ENCODE measurements at regions not wholly inside any gene's neighbourhood (a gene's known extent, or its start where the extent isn't known, plus 50 kb on each side); places are given as distances from the start of the nearest gene placed in this dataset.

DNA sequence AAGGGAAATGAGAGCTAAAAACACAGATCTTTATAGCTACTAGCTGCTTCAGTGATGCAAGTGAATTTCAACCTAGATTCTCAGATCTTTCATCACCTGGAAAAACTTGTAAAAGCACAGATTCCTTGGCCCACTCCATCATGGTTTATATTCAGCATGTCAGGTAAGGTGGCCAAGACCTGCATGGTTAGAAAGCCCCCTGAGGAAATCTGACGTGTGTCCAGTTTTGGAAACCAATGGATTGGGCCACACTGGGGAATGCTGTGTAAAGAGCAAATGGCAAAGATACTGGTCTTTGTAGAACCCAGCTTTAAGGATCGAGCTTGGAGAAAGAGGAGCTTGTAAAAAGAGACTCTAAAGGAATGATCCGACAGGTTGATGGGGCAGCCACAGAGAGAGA lies 397.0 kb upstream of the ARRDC4 start:
- DNase-seq: no peak

DNA sequence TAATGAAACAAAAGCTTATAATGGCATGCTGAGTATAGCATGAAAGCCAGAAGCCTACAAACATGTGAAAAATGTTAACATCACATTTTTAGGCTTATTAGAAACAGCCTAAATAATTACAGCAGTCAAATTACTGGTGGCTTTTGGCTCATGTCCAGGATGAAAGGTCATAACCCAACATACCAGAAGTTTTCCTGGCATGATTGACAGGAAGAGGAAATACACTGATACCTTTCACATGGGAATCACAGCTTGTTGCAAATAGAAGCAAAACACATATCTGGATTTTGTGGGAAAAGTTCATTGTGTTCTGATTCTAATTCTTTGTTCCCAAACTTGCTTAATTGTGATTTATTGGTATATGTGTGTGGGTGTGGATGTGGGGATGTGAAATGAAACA lies 393.5 kb upstream of the ARRDC4 start:
- no peak for DNase-seq

DNA sequence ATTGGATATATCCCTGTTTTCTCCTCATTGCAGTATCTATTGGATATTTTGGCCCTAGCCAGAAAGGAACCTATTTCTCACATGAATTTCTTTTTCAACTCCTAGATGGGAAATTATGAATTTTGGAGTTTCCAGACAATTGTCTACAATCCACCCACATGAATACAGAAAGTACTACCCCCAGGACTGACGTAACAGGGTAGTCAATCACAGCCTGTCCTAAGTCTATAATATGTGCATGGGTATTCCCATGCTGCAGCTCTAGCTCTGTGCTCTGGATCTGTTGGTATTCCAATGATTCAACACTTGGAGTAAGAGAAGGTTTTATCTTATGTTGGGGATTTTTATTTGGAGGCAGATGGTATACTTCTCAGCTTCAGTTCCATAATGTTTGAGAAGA lies 393.1 kb upstream of the ARRDC4 start:
- DNase-seq: no peak

DNA sequence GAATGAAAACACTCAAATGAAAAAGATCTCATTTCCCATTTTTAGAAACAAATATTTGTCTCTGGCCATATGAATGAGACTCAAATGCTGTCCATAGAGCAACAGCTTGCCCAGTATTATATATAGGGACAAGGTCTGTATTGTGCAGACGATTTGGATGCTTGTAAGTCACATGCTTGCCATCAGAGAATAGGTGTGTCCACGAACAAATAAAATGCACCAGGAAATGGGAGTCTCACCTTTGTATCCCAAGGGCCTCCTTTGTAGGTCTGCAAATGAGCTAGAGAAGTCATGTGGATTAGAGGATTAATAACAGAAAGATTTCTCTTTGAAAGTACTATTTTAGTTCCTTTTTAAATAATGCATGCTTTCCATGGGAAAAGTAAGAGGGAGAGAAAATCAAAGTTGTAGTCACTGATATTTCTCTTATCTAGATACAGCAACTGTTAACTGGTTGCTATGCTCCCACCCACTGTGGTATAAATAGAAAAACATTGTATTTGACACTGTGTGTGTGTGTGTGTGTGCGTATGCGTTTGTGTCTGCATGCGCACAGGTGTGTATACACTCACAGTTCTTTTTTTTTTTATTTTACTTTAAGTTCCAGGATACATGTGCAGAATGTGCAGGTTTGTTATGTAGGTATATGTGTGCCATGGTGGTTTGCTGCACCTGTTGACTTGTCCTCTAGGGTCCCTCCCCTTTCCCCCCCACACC lies 383.4 kb upstream of the ARRDC4 start:
- no peak for DNase-seq

DNA sequence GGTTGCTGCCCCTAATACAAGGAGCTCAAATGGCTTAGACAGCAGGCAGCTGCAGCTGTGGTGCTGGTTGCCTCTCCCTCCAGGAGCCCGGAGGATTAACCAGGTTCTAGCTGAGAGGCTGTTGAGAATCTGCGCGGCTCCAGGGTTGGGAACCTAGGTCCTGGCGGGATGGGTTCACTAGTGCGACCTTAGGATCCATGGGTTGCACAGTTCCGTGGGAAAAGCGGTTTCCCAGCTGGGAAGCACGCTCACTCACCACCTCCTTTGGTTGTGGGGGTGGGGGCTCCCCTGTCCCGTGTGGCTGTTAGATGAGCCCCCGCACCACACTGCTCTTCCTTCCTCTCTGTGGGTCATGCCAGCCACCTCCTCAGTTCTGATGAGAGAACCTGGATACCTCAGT lies 375.1 kb upstream of the ARRDC4 start:
- DNase-seq: no peak

DNA sequence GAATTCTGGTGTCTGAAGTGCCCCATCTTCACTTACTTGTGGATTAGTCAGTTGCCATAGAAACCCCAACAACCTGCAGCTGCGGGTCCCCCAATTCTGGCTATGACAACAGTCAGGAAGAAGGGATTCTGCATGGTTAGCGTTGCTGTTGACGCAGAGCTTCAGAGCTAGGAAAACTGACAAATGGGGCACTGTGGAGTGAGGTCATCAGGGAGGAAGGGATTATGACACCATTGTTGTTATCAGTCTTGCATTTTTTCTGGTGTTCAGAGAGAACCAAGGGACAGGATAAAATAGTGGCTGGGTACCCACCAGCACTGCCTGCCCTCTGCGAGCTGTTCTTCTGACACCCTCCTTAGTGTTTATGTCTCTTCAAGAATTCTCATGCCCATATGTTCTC lies 367.7 kb upstream of the ARRDC4 start:
- DNase-seq: no peak

DNA sequence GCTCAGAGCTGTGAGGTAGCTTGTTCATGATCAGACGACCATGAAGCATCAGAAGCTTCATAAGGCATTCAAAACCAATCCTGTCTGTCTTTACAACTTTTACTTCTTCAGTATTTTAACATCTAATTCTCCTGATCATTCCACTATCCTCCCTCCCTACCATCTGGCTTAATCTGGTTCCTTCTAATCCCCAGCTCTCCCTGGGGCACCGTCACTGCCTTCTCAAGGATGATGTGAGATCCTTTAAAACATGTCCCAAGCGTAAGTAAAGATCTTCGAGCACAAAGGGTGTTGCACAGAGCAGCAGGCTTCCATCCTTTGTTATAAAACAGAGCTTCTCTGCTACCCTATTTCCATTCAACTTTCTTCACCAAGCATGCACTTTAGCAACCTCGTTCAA lies 362.7 kb upstream of the ARRDC4 start:
- DNase-seq: no peak

DNA sequence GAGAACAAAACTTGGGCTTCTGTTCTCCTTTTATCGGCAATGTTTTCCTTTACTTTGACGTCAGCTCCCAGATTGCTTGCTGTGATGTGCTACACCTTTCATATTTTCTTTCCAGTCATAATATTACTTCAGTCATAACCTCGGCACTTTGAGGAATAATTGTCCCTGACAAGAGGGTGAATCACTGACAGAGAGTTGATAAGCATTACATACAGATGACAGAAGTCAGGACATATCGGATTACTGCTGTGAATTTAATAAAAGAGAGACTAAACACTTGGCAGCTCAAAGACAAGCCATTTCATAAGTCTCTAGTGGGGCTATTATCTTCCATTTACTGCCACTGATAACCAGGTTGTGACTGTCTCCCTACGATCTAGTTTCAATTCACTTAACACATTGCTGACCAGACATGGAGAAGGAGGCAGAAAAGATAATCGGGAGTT lies 362.1 kb upstream of the ARRDC4 start:
- DNase-seq: no peak

DNA sequence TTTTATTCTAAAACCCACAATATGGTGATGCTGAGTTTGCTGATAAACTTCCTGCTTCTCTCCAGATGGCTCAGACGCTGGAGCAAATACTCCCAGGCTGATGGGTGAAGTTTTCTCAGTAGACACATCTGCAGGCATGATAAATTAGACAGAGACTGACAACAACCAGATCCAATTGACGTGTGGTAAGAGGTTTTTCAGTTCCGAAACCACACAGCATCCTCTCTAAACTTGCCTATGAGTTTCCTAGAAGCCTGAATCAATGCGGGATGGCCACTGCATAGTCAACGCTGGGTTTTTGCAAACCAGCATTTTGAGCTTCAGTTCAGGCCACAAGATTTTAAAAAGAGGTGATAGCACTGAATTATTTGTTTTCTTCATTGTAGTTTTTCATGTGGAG lies 360.3 kb upstream of the ARRDC4 start:
- DNase-seq: no peak

DNA sequence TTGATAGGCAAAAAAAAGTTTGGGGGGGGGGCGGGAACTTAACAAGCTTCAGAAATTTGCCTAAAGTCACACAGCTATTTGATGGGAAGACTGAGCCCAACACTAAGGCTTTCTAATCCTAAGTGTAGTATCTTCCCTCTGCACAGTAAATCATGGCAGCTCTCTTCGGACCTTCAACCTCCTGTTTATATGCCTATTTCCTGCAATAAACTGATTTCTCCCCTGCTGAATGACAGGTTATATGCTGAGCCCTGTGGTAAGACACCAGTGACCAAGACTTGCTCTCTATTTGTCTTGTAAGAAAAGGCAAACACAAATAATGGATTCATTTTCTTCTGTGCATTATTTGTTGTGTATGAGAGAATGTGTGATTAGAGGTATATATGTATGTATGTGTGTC lies 355.8 kb upstream of the ARRDC4 start:
- no peak for DNase-seq

DNA sequence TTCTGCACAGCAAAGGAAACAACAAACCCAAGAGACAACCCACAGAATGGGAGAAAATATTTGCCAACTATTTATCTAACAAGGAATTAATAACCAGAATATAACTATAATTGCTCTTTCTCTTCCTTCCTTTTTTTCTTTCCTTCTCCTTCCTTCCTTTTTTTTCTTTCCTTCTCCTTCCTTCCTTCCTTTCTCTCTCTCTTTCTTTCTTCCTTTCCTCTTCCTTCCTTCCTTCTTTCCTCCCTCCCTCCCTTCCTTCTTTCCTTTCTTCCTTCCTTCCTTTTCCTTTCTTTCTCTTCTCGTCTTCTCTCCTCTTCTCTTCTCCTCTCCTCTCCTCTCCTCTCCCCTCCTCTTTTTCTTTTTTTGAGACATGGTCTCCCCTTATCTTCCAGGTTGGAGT lies 345.4 kb upstream of the ARRDC4 start:
- DNase-seq: no peak

DNA sequence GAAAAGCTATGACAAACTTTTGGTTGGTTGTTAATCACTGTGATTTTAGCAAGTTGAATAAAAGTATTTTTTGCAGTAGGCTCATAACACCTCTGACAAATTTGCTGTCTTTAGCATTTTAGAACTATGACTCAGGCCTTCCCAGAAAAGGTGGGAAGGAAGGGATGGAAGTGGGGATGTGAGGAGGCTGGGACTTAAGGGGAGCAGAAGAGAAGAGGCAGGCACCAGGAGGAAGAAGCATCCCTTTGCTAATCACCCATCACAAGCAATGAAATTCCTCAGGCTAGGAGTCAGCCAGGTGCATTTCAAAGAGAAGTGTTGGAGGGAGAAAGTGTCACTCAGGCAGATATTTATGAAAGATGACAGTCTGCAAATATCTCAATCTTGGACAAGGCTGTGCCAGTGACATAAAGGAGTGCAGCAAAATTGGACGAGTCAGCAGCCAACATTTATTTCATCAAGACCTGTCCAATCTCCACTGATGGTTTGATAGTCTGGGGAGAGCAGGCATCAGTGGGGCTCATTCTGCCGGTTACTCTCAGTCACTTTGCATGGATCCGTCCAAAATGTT lies 337.3 kb upstream of the ARRDC4 start:
- DNase-seq: no peak

DNA sequence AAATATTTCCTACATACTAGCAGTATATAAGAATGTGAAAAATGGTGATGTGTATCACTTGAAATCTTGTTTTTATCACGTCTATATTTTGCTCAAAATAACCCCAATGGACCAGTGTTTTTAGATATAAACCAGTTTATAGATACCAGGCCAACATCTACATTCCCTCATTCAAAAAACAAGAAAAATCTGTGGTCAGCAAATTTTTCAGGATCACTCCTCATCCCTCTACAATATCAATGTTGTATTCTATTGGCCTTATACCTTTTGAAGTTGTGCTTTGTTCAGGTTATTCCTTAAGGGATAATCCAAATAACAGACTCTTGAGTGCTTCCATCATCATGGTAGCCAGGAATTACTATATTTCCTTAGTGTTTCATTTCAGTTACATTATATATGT lies 332.9 kb upstream of the ARRDC4 start:
- DNase-seq: no peak

DNA sequence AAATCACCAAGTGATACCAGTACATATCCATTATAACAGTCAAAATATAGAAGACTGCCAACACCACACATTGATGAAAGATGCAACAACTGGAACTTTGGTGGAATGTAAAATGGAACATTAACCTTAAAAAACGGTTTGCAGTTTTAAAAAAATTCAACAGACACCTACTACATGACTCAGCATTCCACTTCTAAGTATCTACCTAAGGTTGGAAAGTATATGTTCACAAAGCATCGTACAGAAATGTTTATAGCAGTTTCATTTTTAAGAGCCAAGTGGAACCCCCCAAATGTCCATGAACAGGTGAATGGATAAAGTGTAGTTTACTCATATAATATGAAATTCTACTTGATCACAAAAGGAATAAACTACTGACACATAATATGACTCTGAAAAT lies 314.7 kb upstream of the ARRDC4 start:
- no peak for DNase-seq

DNA sequence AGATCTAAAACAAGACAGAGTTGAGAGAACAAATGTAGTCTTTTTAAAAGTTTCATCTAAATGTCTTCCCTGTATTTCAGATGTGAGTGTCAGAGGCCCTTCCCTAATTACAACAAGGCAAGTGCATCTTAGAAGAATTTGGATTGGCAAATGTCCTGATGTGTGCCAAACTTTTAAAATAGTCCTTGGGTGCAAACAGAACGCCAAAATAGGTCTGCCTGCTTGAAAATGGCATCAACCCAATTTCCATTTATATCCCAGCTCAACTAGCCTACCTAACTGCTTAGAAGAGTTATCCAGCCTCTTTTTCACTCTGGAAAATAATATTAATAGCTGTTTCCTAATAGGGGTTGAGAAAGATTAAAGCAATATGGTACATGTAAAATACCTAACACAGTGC lies 311.8 kb upstream of the ARRDC4 start:
- no peak for DNase-seq

DNA sequence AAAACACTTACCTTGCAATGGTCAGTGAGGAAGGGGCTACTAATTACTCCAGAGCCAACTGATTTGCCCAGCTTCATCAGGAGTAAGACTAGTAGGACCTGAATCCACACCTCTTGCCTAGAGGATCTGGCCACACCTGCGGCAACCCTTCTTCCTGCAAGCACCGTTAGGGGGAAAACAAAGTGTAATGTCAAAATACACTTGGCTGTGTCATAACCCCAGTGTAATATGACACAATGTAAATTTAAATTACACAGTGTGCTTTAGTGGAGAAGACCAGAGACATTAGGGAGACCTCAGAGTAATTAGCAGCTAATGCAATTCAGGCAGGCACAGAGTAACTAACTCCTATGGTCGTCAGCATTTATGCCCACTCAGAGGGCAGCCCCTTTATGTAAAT lies 308.5 kb upstream of the ARRDC4 start:
- DNase-seq: no peak

DNA sequence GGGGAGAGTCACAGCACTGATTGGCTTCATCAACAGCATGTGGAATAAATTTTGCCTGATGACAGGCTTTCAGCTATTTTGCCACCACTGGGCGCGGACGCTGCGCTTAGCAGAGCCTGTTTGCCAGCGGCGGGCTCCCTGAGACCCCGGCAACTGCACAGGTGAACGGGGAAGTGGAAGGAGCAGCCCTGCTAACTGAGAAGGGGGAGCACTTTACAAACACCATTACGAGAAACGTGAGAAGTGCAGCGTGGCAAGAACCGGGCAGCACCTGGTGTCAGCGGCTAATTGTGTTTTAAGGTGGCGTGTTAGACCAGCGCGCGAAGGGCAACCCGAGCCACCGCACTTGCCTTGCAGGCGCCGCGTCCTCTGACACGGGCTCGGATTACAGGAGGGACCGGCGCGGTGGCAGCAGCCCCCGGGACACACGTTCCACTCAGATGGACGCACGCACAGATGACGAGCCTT lies 307.8 kb upstream of the ARRDC4 start:
- no peak for DNase-seq

DNA sequence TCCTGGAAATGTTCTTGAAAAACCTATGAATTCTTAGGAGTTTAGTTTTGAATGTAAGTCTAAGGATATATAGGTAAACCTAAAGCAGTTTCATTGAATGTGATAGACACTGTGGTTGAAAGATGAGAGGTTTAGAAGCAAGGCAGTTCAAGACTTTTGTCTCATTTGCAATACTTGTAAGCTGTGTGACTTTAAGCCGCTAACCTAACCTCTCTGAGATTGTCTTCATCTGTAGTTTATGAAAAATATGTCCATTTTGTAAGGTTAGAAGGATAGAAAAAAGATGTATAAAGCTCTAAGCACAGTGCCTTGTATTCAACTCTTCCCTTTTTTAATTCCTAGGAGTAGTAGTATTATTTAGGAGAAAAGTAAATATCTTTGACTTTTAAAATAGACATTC lies 306.6 kb upstream of the ARRDC4 start:
- DNase-seq: no peak

DNA sequence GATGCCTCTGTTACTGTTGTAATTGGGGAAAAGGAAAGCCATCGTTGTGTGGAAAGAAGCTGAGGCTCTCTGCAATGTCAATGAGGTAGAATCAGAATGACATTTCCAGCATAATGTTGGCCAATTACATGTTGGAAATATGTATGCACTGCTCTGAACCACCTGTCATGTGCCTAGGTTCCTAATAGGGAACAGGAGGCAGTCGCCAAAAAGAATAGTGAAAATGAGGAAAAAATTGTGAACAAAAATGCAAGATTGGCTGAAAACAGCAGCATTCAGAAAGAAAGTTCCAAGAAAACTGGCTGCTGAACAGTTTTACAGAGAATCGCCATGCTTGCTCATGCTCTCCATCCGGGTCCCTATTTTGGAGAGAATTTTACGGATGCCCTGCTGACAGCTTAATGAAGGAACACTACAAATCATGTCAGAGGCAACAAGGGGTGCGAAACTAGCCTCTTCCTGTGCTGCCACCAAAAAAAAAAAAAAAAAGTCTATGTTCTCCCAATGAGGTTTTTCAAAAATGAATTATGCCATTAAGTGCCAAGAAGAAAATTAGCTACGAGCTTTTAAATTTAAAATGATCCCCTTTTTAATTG lies 305.9 kb upstream of the ARRDC4 start:
- DNase-seq: no peak

DNA sequence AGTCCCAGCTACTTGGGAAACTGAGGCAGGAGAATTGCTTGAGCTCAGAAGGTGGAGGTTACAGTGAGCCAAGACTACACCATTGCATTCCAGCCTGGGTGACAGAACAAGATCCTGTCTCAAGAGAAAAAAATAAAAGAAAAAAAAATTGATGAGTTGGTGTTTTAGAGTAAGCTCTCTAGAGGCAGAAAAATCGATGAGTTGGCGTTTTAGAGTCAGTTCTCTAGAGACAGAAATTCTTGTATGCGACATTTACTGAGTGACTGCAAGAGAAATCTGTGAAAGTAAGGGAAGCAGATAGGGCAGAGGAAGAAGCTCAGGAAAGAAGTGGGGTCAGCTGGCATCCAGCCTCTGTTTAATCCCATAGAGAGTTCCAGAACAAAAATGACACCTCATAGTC lies 298.7 kb upstream of the ARRDC4 start:
- DNase-seq: no peak

DNA sequence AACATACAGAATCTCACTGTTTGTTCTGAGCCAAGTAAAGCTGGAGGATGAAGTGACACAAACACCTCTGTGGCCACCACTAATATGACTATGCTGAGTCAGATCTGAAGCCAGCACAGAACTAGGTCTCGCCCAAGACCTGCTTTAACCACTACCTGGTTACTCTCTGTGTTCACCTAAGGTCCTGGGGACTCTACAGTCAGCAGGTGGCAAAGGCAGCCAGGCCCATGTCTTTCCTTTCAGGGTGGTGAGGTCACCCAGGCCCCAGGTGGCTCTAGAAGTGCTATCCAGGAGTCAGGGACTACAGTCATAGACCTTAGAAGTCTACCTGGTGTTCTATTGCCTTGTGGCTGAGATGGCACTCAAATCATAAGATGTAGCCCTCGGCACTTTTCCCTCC lies 287.9 kb upstream of the ARRDC4 start:
- no peak for DNase-seq

DNA sequence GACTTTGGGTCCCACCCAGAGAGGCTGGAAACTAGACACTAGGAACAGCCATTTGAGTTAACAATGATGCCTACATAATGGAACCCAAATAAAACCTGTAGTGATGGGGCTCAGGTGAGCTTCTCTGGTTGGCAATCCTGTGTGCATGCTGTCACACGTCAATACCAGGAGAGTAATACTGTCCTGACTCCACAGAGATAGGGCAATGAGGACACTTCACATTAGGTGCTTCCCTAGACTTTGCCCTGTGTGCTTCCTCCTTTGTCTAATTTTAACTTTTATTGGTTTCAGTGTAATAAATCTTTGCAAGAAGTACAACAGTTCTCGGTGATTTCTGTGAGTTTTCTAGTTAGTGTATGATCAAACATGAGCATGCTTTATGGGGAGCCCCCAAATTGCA lies 281.8 kb upstream of the ARRDC4 start:
- no peak for DNase-seq

DNA sequence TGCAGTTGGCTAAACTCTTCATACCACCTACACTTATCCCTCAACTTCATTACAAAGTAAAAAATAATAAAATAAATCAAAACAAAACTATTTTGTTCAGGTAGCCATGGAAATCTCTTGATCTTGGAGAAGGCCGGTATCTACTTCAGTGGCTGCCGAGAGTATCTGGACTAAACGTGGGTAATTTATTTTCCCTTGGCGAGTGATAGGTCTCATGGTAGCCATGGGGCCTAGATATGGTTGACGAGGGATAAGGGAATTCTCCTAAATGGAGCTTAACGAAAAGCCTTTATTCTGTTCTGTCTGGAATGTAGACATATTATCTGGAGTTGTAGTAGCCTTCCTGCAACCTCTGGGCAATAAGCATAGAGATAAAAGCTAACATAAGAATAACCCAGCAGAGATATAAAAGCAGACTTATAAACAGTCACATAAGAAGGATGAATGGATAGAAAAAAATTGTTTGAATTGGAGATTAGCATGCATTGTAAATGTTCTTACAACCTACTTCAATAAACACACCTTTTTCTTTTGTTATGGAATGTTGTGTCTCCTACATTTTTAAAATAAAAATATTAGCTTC lies 281.3 kb upstream of the ARRDC4 start:
- DNase-seq: no peak

DNA sequence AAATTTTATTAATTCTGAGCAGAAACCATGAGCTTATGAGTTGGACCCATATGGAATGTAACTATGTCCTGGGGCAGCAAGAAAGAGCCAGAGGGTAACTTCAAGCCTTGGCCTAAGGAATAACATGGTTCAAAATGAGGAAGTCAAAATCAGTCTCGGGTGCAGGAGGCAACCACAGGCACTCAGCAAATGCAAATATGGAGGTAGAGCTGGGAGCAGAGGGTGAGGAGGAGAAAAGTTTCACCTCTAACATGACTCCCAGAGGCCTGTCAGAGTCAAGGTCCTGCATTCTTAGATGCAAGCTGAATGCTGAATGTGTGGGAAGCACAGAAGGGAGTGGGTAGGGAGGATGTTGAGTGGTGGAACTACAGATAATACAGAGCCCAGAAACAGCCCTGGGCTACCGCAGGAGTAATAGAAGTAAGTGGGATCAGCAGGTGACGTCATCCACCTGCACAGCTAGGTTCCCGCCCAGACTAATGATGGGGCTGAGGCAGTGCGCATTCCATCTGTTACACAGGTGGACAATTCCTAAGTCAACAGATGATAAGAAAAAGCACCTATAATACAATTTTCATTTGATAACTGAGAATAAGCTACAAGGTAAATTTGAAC lies 279.8 kb upstream of the ARRDC4 start:
- DNase-seq: no peak
